HUES48 (cell line): ENCODE measurements at regions not wholly inside any gene's neighbourhood (a gene's known extent, or its start where the extent isn't known, plus 50 kb on each side); places are given as distances from the start of the nearest gene placed in this dataset.

Experiments
- H3K27ac ChIP-seq: one replicate; pipeline ENCODE4 v1.7.0; 2013; ENCODE audit warnings: low read depth, low read length, inconsistent platforms
- H3K27me3 ChIP-seq: 2 replicates; pipeline ENCODE4 v1.6.1; 2013; ENCODE audit warnings: mild to moderate bottlenecking, low read length; ENCODE audit not compliant: control insufficient read depth, insufficient read depth
- H3K36me3 ChIP-seq: 2 replicates; pipeline ENCODE4 v1.6.1; 2013; ENCODE audit warnings: low read length; ENCODE audit not compliant: control insufficient read depth, insufficient read depth
- H3K4me1 ChIP-seq: 2 replicates; pipeline ENCODE4 v1.6.1; 2013; ENCODE audit warnings: mild to moderate bottlenecking, low read length; ENCODE audit not compliant: control insufficient read depth, insufficient read depth
- H3K4me3 ChIP-seq: 2 replicates; pipeline ENCODE4 v1.5.1; 2013; ENCODE audit warnings: mild to moderate bottlenecking, low read depth, low read length
- H3K9ac ChIP-seq: 2 replicates; pipeline ENCODE4 v1.6.1; 2013; ENCODE audit warnings: mild to moderate bottlenecking, low read depth, low read length, moderate library complexity
- H3K9me3 ChIP-seq: 2 replicates; pipeline ENCODE4 v1.6.1; 2013; ENCODE audit warnings: low read length; ENCODE audit not compliant: control insufficient read depth, insufficient read depth

DNA sequence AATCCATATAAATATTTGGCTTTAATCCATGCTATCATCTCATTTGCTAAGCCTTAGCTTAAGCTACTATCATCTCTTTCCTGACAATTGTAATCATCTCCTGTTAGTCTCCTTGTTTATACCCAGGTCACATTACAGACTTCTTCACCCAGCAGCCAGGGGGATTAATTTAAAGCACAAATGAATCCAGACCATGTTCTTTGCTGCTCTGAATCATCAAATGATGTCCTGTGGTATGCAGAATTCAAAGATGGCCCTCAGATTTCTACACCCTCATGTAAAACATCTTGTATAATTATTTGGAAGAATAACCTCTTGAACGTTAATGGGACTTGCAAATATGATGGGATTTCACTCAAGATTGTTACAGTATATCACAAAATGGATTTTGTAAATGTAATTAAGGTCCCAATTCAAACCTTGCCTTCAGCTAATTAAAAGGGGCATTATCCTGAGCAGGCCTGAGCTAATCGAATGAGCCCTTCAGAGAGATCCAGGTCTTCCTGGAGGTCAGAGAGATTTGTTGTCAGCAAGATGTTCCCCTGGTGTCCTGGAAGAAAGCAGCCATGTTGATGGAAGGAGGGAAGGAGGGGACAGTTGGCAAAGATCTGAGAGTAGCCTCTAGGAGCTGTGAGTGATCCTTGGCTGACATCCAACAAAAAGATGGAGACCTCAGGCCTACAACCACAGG, 241.1 kb upstream of the MMADHC start:
- H3K27ac ChIP-seq = no peak overlapping the region
- no peaks in the 10 kb centered on the region for H3K27me3 ChIP-seq
- no peak overlapping the region for H3K4me3 ChIP-seq
- no peaks in the 10 kb centered on the region for H3K36me3 ChIP-seq
- H3K4me1 ChIP-seq = peaks cover 25% of the 10 kb centered on the region
- H3K9me3 ChIP-seq = no peaks in the 10 kb centered on the region
- no peak overlapping the region for H3K9ac ChIP-seq

- Histone ChIP-seq H3K4me3 (no peak overlapping the region), H3K4me1 (peaks cover 25% of the 10 kb centered on the region), H3K27me3 (no peaks in the 10 kb centered on the region), H3K9ac (no peak overlapping the region), H3K36me3 (no peaks in the 10 kb centered on the region), H3K9me3 (no peaks in the 10 kb centered on the region), H3K27ac (no peak overlapping the region)
Observed at GRCh38 chr2:149827585-149828126, 240.1 kb upstream of the MMADHC start.

DNA sequence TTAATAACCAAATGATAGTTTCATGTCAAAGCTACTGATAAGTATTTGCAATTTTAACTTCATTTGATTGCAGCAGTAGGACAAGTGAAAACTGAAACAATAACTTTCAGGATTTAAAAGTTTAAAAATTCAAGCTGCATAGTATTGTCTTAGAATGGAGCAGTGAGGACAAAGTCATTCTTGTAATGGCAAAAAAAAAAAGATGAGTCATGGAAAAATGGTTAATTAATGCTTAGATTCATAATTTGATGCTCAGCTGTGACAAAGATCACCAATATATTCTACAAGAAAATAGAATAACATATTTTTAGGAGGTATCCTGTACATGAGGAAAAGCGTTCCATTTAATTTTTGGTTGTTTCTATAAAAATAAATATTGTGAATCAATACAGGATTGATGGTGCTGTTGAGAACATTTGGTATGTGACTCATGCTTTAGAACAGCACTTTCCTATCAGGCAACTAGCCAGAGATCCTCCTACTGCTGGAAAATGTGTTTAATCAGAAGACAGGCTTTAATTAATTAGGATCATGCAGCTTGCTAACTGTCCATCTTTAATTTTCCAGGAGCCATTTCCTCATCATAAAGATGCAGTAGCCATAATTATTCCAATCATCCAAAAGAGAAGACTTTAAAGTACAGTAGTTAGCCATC, 239.0 kb upstream of the MMADHC start:
- Histone ChIP-seq H3K9ac (no peak overlapping the region), H3K27ac (no peak overlapping the region), H3K36me3 (no peaks in the 10 kb centered on the region), H3K4me3 (no peak overlapping the region), H3K4me1 (peaks cover 25% of the 10 kb centered on the region), H3K9me3 (no peaks in the 10 kb centered on the region), H3K27me3 (no peaks in the 10 kb centered on the region)

DNA sequence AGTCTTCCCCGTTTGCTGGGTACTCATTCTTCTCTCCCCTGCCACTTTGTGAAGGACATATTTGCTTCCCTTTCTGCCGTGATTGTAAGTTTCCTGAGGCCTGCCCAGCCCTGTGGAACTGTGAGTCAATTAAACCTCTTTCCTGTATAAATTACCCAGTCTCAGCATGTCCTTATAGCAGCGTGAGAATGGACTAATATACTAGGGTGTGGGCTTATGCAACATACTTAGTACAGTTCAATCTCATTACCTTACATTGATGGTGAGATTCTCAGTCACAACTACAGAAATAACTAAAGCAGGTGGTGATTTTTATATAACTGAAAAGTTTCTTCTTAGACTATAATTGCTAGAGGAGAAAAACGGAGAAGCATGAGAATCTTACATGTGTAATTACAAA, 237.9 kb upstream of the MMADHC start:
- no peak overlapping the region for H3K27ac ChIP-seq
- H3K4me3 ChIP-seq = no peak overlapping the region
- no peaks in the 10 kb centered on the region for H3K27me3 ChIP-seq
- H3K9me3 ChIP-seq = no peaks in the 10 kb centered on the region
- peaks cover 25% of the 10 kb centered on the region for H3K4me1 ChIP-seq
- no peak overlapping the region for H3K9ac ChIP-seq
- H3K36me3 ChIP-seq = no peaks in the 10 kb centered on the region

GRCh38 chr2:149824136-149824535, 236.6 kb upstream of the MMADHC start:
- H3K9me3 ChIP-seq = no peaks in the 10 kb centered on the region
- H3K36me3 ChIP-seq = no peaks in the 10 kb centered on the region
- H3K27me3 ChIP-seq = no peaks in the 10 kb centered on the region
- no peak overlapping the region for H3K27ac ChIP-seq
- no peak overlapping the region for H3K4me3 ChIP-seq
- peaks cover 29% of the 10 kb centered on the region for H3K4me1 ChIP-seq
- H3K9ac ChIP-seq = no peak overlapping the region

- peaks cover 11% of the 10 kb centered on the region for H3K4me1 ChIP-seq
- H3K27ac ChIP-seq = no peak overlapping the region
- H3K4me3 ChIP-seq = no peak overlapping the region
- H3K9ac ChIP-seq = no peak overlapping the region
- H3K36me3 ChIP-seq = no peaks in the 10 kb centered on the region
- H3K27me3 ChIP-seq = no peaks in the 10 kb centered on the region
- no peaks in the 10 kb centered on the region for H3K9me3 ChIP-seq
Observed at GRCh38 chr2:149819356-149819957, 231.9 kb upstream of the MMADHC start.

- no peaks in the 10 kb centered on the region for H3K27me3 ChIP-seq
Observed at GRCh38 chr2:149816756-149817551, 229.4 kb upstream of the MMADHC start.

GRCh38 chr2:149815941-149816340, 228.4 kb upstream of the MMADHC start:
- 0 out of 2 replicates have a peak, but pooled peaks cover 4% of the 10 kb centered on the region for H3K4me1 ChIP-seq
- no peak overlapping the region for H3K4me3 ChIP-seq
- H3K36me3 ChIP-seq = no peaks in the 10 kb centered on the region

More at GRCh38 chr2:149816756-149817551, 229.4 kb upstream of the MMADHC start:
- Histone ChIP-seq H3K27ac (no peak overlapping the region), H3K9me3 (no peaks in the 10 kb centered on the region), H3K4me3 (no peak overlapping the region), H3K9ac (no peak overlapping the region), H3K4me1 (0 out of 2 replicates have a peak, but pooled peaks cover 4% of the 10 kb centered on the region), H3K36me3 (no peaks in the 10 kb centered on the region)

GRCh38 chr2:149814901-149815300, 227.3 kb upstream of the MMADHC start:
- no peak overlapping the region for H3K27ac ChIP-seq
- H3K9me3 ChIP-seq = no peaks in the 10 kb centered on the region
- H3K36me3 ChIP-seq = no peaks in the 10 kb centered on the region
- H3K4me1 ChIP-seq = 0 out of 2 replicates have a peak, but pooled peaks cover 4% of the 10 kb centered on the region
- H3K9ac ChIP-seq = no peak overlapping the region
- no peak overlapping the region for H3K4me3 ChIP-seq
- H3K27me3 ChIP-seq = no peaks in the 10 kb centered on the region

More at GRCh38 chr2:149815941-149816340, 228.4 kb upstream of the MMADHC start:
- Histone ChIP-seq H3K9ac (no peak overlapping the region), H3K27ac (no peak overlapping the region), H3K27me3 (no peaks in the 10 kb centered on the region), H3K9me3 (no peaks in the 10 kb centered on the region)

DNA sequence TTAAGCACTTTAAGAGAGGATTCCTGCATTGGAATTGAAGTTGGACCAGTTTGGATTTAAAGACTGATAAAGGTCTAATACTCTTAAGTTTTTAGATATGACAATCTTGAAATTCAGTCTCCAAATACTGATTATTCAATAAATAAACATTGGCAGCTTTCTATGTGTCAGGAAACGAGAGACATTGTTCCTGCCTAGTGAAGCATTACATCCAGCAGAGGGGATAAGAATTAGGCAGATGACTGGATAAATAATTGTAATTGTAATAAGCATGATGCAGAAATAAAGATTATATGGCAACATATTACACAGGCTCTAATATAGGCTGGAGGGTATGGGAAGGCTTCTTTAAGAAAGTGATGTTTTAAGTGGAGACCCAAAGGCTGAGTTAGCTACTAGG, 226.5 kb upstream of the MMADHC start:
- Histone ChIP-seq H3K4me1 (no peaks in the 10 kb centered on the region), H3K27ac (no peak overlapping the region), H3K4me3 (no peak overlapping the region), H3K36me3 (no peaks in the 10 kb centered on the region), H3K9me3 (no peaks in the 10 kb centered on the region), H3K27me3 (no peaks in the 10 kb centered on the region), H3K9ac (no peak overlapping the region)
